Cerebellar cortex (tissue), 1 donor: ENCODE measurements at regions not wholly inside any gene's neighbourhood (a gene's known extent, or its start where the extent isn't known, plus 50 kb on each side); places are given as distances from the start of the nearest gene placed in this dataset.
"Not testable (repeated sequence)": the region's sequence is repeated elsewhere in the genome, so short reads cannot be mapped to it uniquely, and the experiment has no call there.

Experiments used
- DNase-seq: peaks from one replicate; pipeline ENCODE4 v3.0.0-alpha.2; 2015; ENCODE audit warnings: low spot score

GRCh38 chr17:14622615-14623101 is 321.8 kb downstream of the HS3ST3B1 start:
- no peak for DNase-seq

- no peak for DNase-seq
Measured at GRCh38 chr17:14621826-14622614, 321.1 kb downstream of the HS3ST3B1 start.

GRCh38 chr17:14619821-14620220 is 318.9 kb downstream of the HS3ST3B1 start:
- no peak for DNase-seq

- DNase-seq: no peak
Measured at GRCh38 chr17:14616528-14616927, 315.6 kb downstream of the HS3ST3B1 start.

GRCh38 chr17:14605267-14605599 is 304.4 kb downstream of the HS3ST3B1 start:
- DNase-seq: no peak

GRCh38 chr17:14604591-14605266 is 303.8 kb downstream of the HS3ST3B1 start:
- DNase-seq: no peak

- no peak for DNase-seq
Measured at GRCh38 chr17:14596224-14596623, 295.3 kb downstream of the HS3ST3B1 start.

- no peak for DNase-seq
Measured at GRCh38 chr17:14595656-14596055, 294.8 kb downstream of the HS3ST3B1 start.

- DNase-seq: no peak
Measured at GRCh38 chr17:14594690-14595089, 293.8 kb downstream of the HS3ST3B1 start.

GRCh38 chr17:14593956-14594355 is 293.1 kb downstream of the HS3ST3B1 start:
- no peak for DNase-seq

- no peak for DNase-seq
Measured at GRCh38 chr17:14590459-14591250, 289.8 kb downstream of the HS3ST3B1 start.

- no peak for DNase-seq
Measured at GRCh38 chr17:14585099-14585498, 284.2 kb downstream of the HS3ST3B1 start.

GRCh38 chr17:14582996-14583395 is 282.1 kb downstream of the HS3ST3B1 start:
- no peak for DNase-seq

- no peak for DNase-seq
Measured at GRCh38 chr17:14581186-14581830, 280.4 kb downstream of the HS3ST3B1 start.

GRCh38 chr17:14580499-14580898 is 279.6 kb downstream of the HS3ST3B1 start:
- no peak for DNase-seq

- DNase-seq: no peak
Measured at GRCh38 chr17:14579716-14580115, 278.8 kb downstream of the HS3ST3B1 start.

- DNase-seq: no peak
Measured at GRCh38 chr17:14575471-14575953, 274.6 kb downstream of the HS3ST3B1 start.

GRCh38 chr17:14560325-14560724 is 259.4 kb downstream of the HS3ST3B1 start:
- not testable (repeated sequence) for DNase-seq

GRCh38 chr17:14559264-14560119 is 258.6 kb downstream of the HS3ST3B1 start:
- no peak for DNase-seq

- no peak for DNase-seq
Measured at GRCh38 chr17:14557480-14557879, 256.6 kb downstream of the HS3ST3B1 start.

GRCh38 chr17:14553847-14554246 is 253.0 kb downstream of the HS3ST3B1 start:
- DNase-seq: no peak
